Psoas muscle (tissue), 7 donors: ENCODE measurements at regions not wholly inside any gene's neighbourhood (a gene's known extent, or its start where the extent isn't known, plus 50 kb on each side); places are given as distances from the start of the nearest gene placed in this dataset.
A peak's percentile ranks its signal among the peaks of the same experiment; 100 is the strongest.

Experiments
- ATAC-seq, 4 donors: fragments of 200-7000 bp; cut with Tn5 transposase; one replicate each; pipeline ENCODE4 v1.9.1; 2020; ENCODE audit warnings: moderate library complexity in 3 of 4, mild to moderate bottlenecking in 2 of 4
- DNase-seq, 2 donors: peaks; one replicate each; pipeline ENCODE4 v3.0.0-alpha.2; 2020
- H3K27ac ChIP-seq: fragments of 200-600 bp; one replicate; pipeline ENCODE4 v1.8.0; 2022
- H3K27me3 ChIP-seq, 3 donors: fragments of 200-600 bp in 1 of 3; one replicate each; pipeline versions ENCODE4 v1.6.1 to v1.8.0; 2013 to 2022; ENCODE audit warnings: low read length in 2 of 3, mild to moderate bottlenecking in 2 of 3, moderate library complexity in 1 of 3; ENCODE audit not compliant: insufficient read depth in 3 of 3
- H3K36me3 ChIP-seq, 2 donors: fragments of 200-600 bp in 1 of 2; one replicate each; pipeline versions ENCODE4 v1.6.1 to v1.8.0; 2013 to 2022; ENCODE audit warnings: low read depth in 1 of 2, mild to moderate bottlenecking in 1 of 2, moderate library complexity in 1 of 2; ENCODE audit not compliant: insufficient read depth in 1 of 2
- H3K4me1 ChIP-seq: fragments of 200-600 bp; one replicate; pipeline ENCODE4 v1.8.0; 2022
- H3K4me3 ChIP-seq: fragments of 200-600 bp; one replicate; pipeline ENCODE4 v1.8.0; 2022; ENCODE audit warnings: mild to moderate bottlenecking
- H3K9me3 ChIP-seq: fragments of 200-600 bp; one replicate; pipeline ENCODE4 v1.8.0; 2022
- WGBS, 3 donors: extraction: QIAGEN DNeasy Blood & Tissue Kit; methylation state at CpG; one replicate each; pipeline versions ENCODE4 v1.1.6 to v1.1.7; 2013; 5-methylcytosine and 5-hydroxymethylcytosine counted together
- intact Hi-C, 2 donors: fragments of 100-400 bp; cut with DNase I; formaldehyde crosslinking; loops; one replicate each; pipeline versions ENCODE4 v1.11.0 to v1.14.2; 2022
- TF ChIP-seq, protein P1 (sequence below): fragments of 200-600 bp; IDR thresholded peaks from one replicate; pipeline ENCODE4 v1.8.0; 2022; ENCODE audit warnings: antibody characterized with exemption
- donor health status: healthy with polysubstance abuse.
- donor health status: DM: no; HTN: no; CAD: no; lungs with moderate emphysema.
- donor health status: Bipolar disorder and iron deficiency.
- donor health status: healthy.
- donor health status: DM: yes; HTN: yes; CAD: no.
- donor health status: DM: no; HTN: no; CAD: no.
- donor health status: DM: yes; HTN: yes; CAD: no.

- 92 to 94% (median 92%) methylated on average over 7 of the region's 7 CpGs for WGBS, 3 donors
- ATAC-seq = no peak
These were observed 83.2 kb downstream of the ASB1 start for GRCh38 chr2:238509903-238510302.

DNA sequence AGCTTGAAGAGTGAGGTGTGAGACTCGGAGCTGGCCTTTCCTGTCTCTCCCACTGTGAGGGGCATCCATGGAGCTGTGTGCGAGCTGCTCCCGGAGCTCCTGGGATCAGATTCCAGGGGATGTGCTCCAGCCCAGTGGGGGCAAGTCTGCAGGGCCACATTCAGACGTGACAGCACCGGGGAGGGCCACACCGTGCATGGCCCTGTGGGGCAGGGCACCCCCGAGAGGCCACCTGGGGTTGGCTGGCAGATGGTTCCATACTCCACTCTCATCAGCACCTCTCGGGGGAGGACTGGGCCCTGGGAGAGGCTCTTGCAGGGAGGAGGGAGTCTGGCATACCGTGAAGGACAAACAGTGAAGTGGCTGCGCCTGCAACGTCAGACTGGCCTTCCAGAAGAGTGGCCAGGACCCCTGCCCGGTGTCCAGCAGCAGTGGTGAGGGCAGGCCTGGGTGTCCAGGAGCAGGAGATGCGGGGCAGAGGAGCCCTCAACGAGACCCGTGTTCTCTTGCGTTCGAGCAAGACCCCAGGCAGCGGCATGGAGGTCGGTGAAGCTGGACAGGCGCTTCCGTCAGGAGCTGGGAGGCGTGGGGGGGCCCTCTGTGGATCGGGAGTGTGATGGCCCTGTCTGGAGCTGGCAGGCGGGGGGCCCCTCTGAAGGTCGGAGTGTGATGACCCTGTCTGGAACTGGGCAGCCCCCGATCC, 84.3 kb downstream of the ASB1 start:
- TF ChIP-seq, protein P1, sequence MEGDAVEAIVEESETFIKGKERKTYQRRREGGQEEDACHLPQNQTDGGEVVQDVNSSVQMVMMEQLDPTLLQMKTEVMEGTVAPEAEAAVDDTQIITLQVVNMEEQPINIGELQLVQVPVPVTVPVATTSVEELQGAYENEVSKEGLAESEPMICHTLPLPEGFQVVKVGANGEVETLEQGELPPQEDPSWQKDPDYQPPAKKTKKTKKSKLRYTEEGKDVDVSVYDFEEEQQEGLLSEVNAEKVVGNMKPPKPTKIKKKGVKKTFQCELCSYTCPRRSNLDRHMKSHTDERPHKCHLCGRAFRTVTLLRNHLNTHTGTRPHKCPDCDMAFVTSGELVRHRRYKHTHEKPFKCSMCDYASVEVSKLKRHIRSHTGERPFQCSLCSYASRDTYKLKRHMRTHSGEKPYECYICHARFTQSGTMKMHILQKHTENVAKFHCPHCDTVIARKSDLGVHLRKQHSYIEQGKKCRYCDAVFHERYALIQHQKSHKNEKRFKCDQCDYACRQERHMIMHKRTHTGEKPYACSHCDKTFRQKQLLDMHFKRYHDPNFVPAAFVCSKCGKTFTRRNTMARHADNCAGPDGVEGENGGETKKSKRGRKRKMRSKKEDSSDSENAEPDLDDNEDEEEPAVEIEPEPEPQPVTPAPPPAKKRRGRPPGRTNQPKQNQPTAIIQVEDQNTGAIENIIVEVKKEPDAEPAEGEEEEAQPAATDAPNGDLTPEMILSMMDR = no peak
- ATAC-seq (no peak), DNase-seq (no peak)
- H3K9me3 ChIP-seq = no peaks in the 10 kb centered on the region
- intact Hi-C loops = no loop called here
- H3K36me3 ChIP-seq = no peaks in the 10 kb centered on the region
- no peak overlapping the region for H3K27ac ChIP-seq
- H3K27me3 ChIP-seq = no peaks in the 10 kb centered on the region
- H3K4me1 ChIP-seq = no peaks in the 10 kb centered on the region
- WGBS, 3 donors = 85 to 88% (median 87%) methylated on average over 24 to 26 of the region's 26 CpGs
- no peak overlapping the region for H3K4me3 ChIP-seq

More at GRCh38 chr2:238509903-238510302, 83.2 kb downstream of the ASB1 start:
- Histone ChIP-seq H3K36me3 (no peaks in the 10 kb centered on the region), H3K27ac (no peak overlapping the region), H3K9me3 (no peaks in the 10 kb centered on the region), H3K4me1 (no peaks in the 10 kb centered on the region), H3K27me3 (peaks cover 0 to 3% (median 0%) of the 10 kb centered on the region in 3 donors), H3K4me3 (no peak overlapping the region)
- intact Hi-C loops = no loop called here
- DNase-seq = no peak
- TF ChIP-seq, protein P1 = no peak

GRCh38 chr2:238511614-238511950, 84.9 kb downstream of the ASB1 start:
- ATAC-seq = no peak
- H3K9me3 ChIP-seq = peaks cover 4% of the 10 kb centered on the region
- no peak overlapping the region for H3K4me3 ChIP-seq
- H3K27ac ChIP-seq = no peak overlapping the region
- intact Hi-C loops = no loop called here
- TF ChIP-seq, protein P1 = no peak
- no peaks in the 10 kb centered on the region for H3K36me3 ChIP-seq
- no peaks in the 10 kb centered on the region for H3K4me1 ChIP-seq
- no peak for DNase-seq
- WGBS, 3 donors = 93 to 97% (median 95%) methylated on average over 10 of the region's 10 CpGs
- no peaks in the 10 kb centered on the region for H3K27me3 ChIP-seq

DNA sequence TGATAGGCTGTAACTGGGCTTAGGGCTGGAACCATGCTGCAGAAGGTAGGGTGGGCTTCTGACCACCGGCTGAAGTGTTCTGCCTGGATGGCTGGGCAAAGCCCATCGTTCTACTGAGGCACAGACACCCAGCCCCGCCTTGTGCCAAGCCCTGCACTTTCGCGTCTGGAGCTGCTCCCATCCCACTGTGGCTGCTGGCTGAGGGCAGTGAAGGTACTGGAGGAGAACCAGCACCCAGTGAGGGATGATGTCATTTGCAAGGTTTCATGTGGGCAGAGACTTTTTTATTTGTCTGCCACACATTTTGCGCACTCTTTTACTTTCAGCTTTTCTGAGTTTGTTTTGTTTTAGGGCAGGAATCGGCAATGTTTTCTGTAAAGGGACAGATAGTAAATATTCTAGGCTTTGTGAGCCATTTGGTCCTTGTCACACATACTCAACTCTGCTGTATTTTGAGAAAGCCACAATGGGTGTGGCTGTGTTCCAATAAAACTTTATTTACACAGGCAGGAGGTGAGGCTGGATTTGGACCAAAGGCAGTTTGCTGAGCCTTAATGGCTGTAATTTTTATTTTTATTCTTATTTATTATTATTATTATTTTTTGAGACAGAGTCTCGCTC, 85.6 kb downstream of the ASB1 start:
- Histone ChIP-seq H3K36me3 (no peaks in the 10 kb centered on the region), H3K27me3 (no peaks in the 10 kb centered on the region), H3K4me3 (no peak overlapping the region), H3K9me3 (peaks cover 11% of the 10 kb centered on the region), H3K4me1 (no peaks in the 10 kb centered on the region), H3K27ac (no peak overlapping the region)
- WGBS, 3 donors = 88 to 90% (median 89%) methylated on average over 8 of the region's 8 CpGs
- TF ChIP-seq, protein P1 = no peak
- peak in 1 of 4 donors; percentile 13 for ATAC-seq
- DNase-seq = no peak
- intact Hi-C loops = no loop called here
